H1 (cell line): ENCODE measurements at regions not wholly inside any gene's neighbourhood (a gene's known extent, or its start where the extent isn't known, plus 50 kb on each side); places are given as distances from the start of the nearest gene placed in this dataset.

Experiments used
- CTCF ChIA-PET: fragments of 300-600 bp; sonication (Branson Sonifier 250); formaldehyde crosslinking; loops from one replicate; lab custom pipeline; 2021; ENCODE audit not compliant: partially characterized antibody; lab: Charles Lee
- POLR2A ChIA-PET: fragments of 300-600 bp; sonication (Branson Sonifier 250); formaldehyde crosslinking; loops from one replicate; lab custom pipeline; 2021; ENCODE audit warnings: inconsistent platforms; ENCODE audit not compliant: partially characterized antibody; lab: Charles Lee
- DNase-seq, 2 experiments: peaks; one replicate each; pipeline versions ENCODE4 v3.0.0 to v3.0.0-alpha.2; 2010 to 2022; ENCODE audit warnings: low spot score in 2 of 2, low read depth in 1 of 2, mixed read lengths in 1 of 2
- FAIRE-seq: peaks from 2 replicates; lab custom pipeline; 2011; peaks lifted over from hg19 to GRCh38; lab: Jason Lieb, UNC
- H2AFZ ChIP-seq: 2 replicates; pipeline ENCODE4 v1.8.1; 2012; ENCODE audit warnings: low read length, inconsistent platforms
- H2AK5ac ChIP-seq: 2 replicates; pipeline ENCODE4 v1.6.1; 2013; ENCODE audit warnings: low read depth, low read length
- H2BK120ac ChIP-seq: replicated peaks from 2 replicates; pipeline ENCODE3; 2013; ENCODE audit warnings: low read depth, low read length, inconsistent platforms
- H2BK12ac ChIP-seq: 2 replicates; pipeline ENCODE4 v1.6.1; 2013; ENCODE audit warnings: low read depth, low read length
- H2BK15ac ChIP-seq: 2 replicates; pipeline ENCODE4 v1.6.1; 2013; ENCODE audit warnings: low read length
- H2BK20ac ChIP-seq: 2 replicates; pipeline ENCODE4 v1.6.1; 2013; ENCODE audit warnings: low read length
- H2BK5ac ChIP-seq: 2 replicates; pipeline ENCODE4 v1.6.1; 2013; ENCODE audit warnings: low read depth, low read length
- H3K14ac ChIP-seq: 2 replicates; pipeline ENCODE4 v1.6.1; 2013; ENCODE audit warnings: inconsistent platforms; ENCODE audit not compliant: insufficient read length
- H3K18ac ChIP-seq: 2 replicates; pipeline ENCODE4 v1.6.1; 2013; ENCODE audit warnings: low read length; ENCODE audit errors: extremely low read depth
- H3K23ac ChIP-seq: 2 replicates; pipeline ENCODE4 v1.6.1; 2013; ENCODE audit warnings: inconsistent platforms; ENCODE audit not compliant: insufficient read length
- H3K23me2 ChIP-seq: 2 replicates; pipeline ENCODE4 v1.6.1; 2013; ENCODE audit warnings: low read depth, low read length
- H3K27ac ChIP-seq: 2 replicates; pipeline ENCODE4 v1.6.1; 2011; ENCODE audit warnings: low read depth, low read length, inconsistent platforms
- H3K27me3 ChIP-seq, 4 experiments: replicated peaks in 1 of 4; 1 replicate in 1 of 4; 2 replicates in 3 of 4; pipeline versions ENCODE4 v1.6.1 to v1.8.1; 2011 to 2013; ENCODE audit warnings: low read length in 3 of 4, mild to moderate bottlenecking in 3 of 4, inconsistent platforms in 2 of 4, mixed read lengths in 2 of 4, moderate library complexity in 1 of 4; ENCODE audit not compliant: control insufficient read depth in 3 of 4, insufficient read depth in 3 of 4; ENCODE audit errors: extremely low read depth in 1 of 4
- H3K36me3 ChIP-seq, 4 experiments: 2 replicates each; pipeline versions ENCODE4 v1.6.1 to v1.8.1; 2011 to 2013; ENCODE audit warnings: mild to moderate bottlenecking in 4 of 4, low read length in 3 of 4, moderate library complexity in 2 of 4, control low read depth in 1 of 4, inconsistent platforms in 1 of 4; ENCODE audit not compliant: insufficient read depth in 4 of 4, control insufficient read depth in 2 of 4
- H3K4ac ChIP-seq: replicated peaks from 2 replicates; pipeline ENCODE3; 2013; ENCODE audit warnings: low read length, low read depth, mixed read lengths, inconsistent platforms; ENCODE audit not compliant: insufficient read length
- H3K4me1 ChIP-seq, 4 experiments: replicated peaks in 1 of 4; 1 replicate in 1 of 4; 2 replicates in 3 of 4; pipeline versions ENCODE4 v1.6.1 to v1.8.1; 2011 to 2013; ENCODE audit warnings: low read length in 3 of 4, inconsistent platforms in 2 of 4, mixed read lengths in 1 of 4; ENCODE audit not compliant: insufficient read depth in 4 of 4, control insufficient read depth in 3 of 4
- H3K4me2 ChIP-seq, 2 experiments: 2 replicates each; pipeline versions ENCODE4 v1.6.1 to v1.8.1; 2011 to 2013; ENCODE audit warnings: low read depth in 2 of 2, low read length in 2 of 2, control low read depth in 1 of 2, inconsistent platforms in 1 of 2, mild to moderate bottlenecking in 1 of 2; ENCODE audit not compliant: insufficient read depth in 1 of 2
- H3K4me3 ChIP-seq, 4 experiments: fragments of 200-600, 300-600 bp in 1 of 4; sonication (generic), shearing (Covaris generic), sonication (Bioruptor Twin) in 1 of 4; 2 replicates each; pipeline versions ENCODE4 v1.5.1 to v1.8.1; 2011 to 2016; ENCODE audit warnings: low read length in 4 of 4, low read depth in 3 of 4, control low read depth in 2 of 4, inconsistent platforms in 2 of 4, mild to moderate bottlenecking in 2 of 4, mixed read lengths in 1 of 4, moderate library complexity in 1 of 4; ENCODE audit not compliant: insufficient read depth in 2 of 4; ENCODE audit errors: extremely low read depth in 1 of 4
- H3K56ac ChIP-seq: replicated peaks from 2 replicates; pipeline ENCODE3; 2013; ENCODE audit warnings: low read depth, mild to moderate bottlenecking, mixed read lengths, low read length, inconsistent platforms; ENCODE audit not compliant: insufficient read length
- H3K79me1 ChIP-seq: 2 replicates; pipeline ENCODE4 v1.6.1; 2013; ENCODE audit warnings: low read depth, low read length, control low read depth
- H3K79me2 ChIP-seq, 2 experiments: 2 replicates each; pipeline versions ENCODE4 v1.6.1 to v1.8.1; 2012 to 2013; ENCODE audit warnings: low read length in 2 of 2, mild to moderate bottlenecking in 2 of 2, inconsistent platforms in 1 of 2; ENCODE audit not compliant: insufficient read depth in 2 of 2, control insufficient read depth in 1 of 2
- H3K9ac ChIP-seq, 4 experiments: replicated peaks in 1 of 4; 1 replicate in 1 of 4; 2 replicates in 3 of 4; pipeline versions ENCODE4 v1.6.1 to v1.8.1; 2011 to 2013; ENCODE audit warnings: low read depth in 3 of 4, low read length in 3 of 4, control low read depth in 2 of 4, mild to moderate bottlenecking in 2 of 4, moderate library complexity in 2 of 4, inconsistent platforms in 1 of 4; ENCODE audit errors: extremely low read depth in 1 of 4
- H3K9me3 ChIP-seq, 2 experiments: 2 replicates each; pipeline versions ENCODE4 v1.6.1 to v1.8.1; 2012 to 2013; ENCODE audit warnings: mild to moderate bottlenecking in 2 of 2, moderate library complexity in 2 of 2, control low read depth in 1 of 2, inconsistent platforms in 1 of 2, low read depth in 1 of 2, low read length in 1 of 2, mixed read lengths in 1 of 2; ENCODE audit not compliant: insufficient read depth in 2 of 2
- H4K20me1 ChIP-seq, 2 experiments: replicated peaks in 1 of 2; 2 replicates each; pipeline versions ENCODE3 to v1.8.1; 2011 to 2013; ENCODE audit warnings: inconsistent platforms in 2 of 2, low read length in 2 of 2, mild to moderate bottlenecking in 1 of 2; ENCODE audit not compliant: insufficient read depth in 2 of 2, control insufficient read depth in 1 of 2
- H4K5ac ChIP-seq: 2 replicates; pipeline ENCODE4 v1.6.1; 2013; ENCODE audit warnings: low read length, low read depth, mixed read lengths, inconsistent platforms; ENCODE audit not compliant: insufficient read length
- H4K8ac ChIP-seq: 2 replicates; pipeline ENCODE4 v1.8.0; 2013; ENCODE audit warnings: mild to moderate bottlenecking, moderate library complexity, low read length, inconsistent platforms; ENCODE audit not compliant: insufficient read depth; ENCODE audit errors: extremely low read depth
- H4K91ac ChIP-seq: replicated peaks from 2 replicates; pipeline ENCODE3; 2013; ENCODE audit warnings: low read length, mixed read lengths, inconsistent platforms; ENCODE audit not compliant: insufficient read length
- BRCA1 ChIP-seq: IDR thresholded peaks from 2 replicates; pipeline ENCODE4 v1.6.1; 2012; ENCODE audit warnings: low read depth, low read length, improper control_type of control experiment
- CHD2 ChIP-seq: IDR thresholded peaks from 2 replicates; pipeline ENCODE4 v1.6.1; 2012; ENCODE audit warnings: low read length, improper control_type of control experiment
- CTBP2 ChIP-seq: IDR thresholded peaks from 2 replicates; pipeline ENCODE4 v1.7.0; 2011; ENCODE audit warnings: borderline replicate concordance, mild to moderate bottlenecking, moderate library complexity, mixed read lengths, low read length; ENCODE audit not compliant: insufficient read depth, insufficient read length
- HDAC2 ChIP-seq, 2 experiments: fragments of 300-600 bp in 1 of 2; sonication (generic) in 1 of 2; IDR thresholded peaks; 2 replicates each; pipeline ENCODE4 v1.6.1; 2011 to 2012; ENCODE audit warnings: low read depth in 2 of 2, low read length in 2 of 2, mild to moderate bottlenecking in 2 of 2, moderate library complexity in 2 of 2, borderline replicate concordance in 1 of 2, inconsistent platforms in 1 of 2
- JUN ChIP-seq: IDR thresholded peaks from 2 replicates; pipeline ENCODE4 v1.6.1; 2011; ENCODE audit warnings: low read depth, mild to moderate bottlenecking, improper control_type of control experiment, low read length
- KDM1A ChIP-seq: fragments of 200-600, 300-600 bp; sonication (generic); IDR thresholded peaks from 2 replicates; pipeline ENCODE4 v1.7.1; 2016; ENCODE audit warnings: mild to moderate bottlenecking, low read length, borderline replicate concordance
- KDM4A ChIP-seq: IDR thresholded peaks from one replicate; pipeline ENCODE4 v1.7.1; 2012; ENCODE audit warnings: low read depth, mild to moderate bottlenecking, moderate library complexity, low read length, inconsistent platforms; ENCODE audit not compliant: severe bottlenecking
- NRF1 ChIP-seq: IDR thresholded peaks from 2 replicates; pipeline ENCODE4 v1.6.1; 2011; ENCODE audit warnings: mild to moderate bottlenecking, low read depth, low read length, improper control_type of control experiment
- RNF2 ChIP-seq: fragments of 200-900, 300-1000 bp; sonication (generic); IDR thresholded peaks from 2 replicates; pipeline ENCODE4 v1.7.1; 2016; ENCODE audit warnings: borderline replicate concordance, low read depth, mild to moderate bottlenecking, antibody characterized with exemption, low read length; ENCODE audit not compliant: poor library complexity, severe bottlenecking; ENCODE audit errors: missing control alignments
- SIN3A ChIP-seq, 2 experiments: IDR thresholded peaks in 1 of 2; conservative IDR thresholded peaks in 1 of 2; 2 replicates each; pipeline ENCODE4 v1.6.1; 2011 to 2012; ENCODE audit warnings: low read length in 2 of 2, improper control_type of control experiment in 1 of 2, low read depth in 1 of 2, mild to moderate bottlenecking in 1 of 2
- SP4 ChIP-seq: IDR thresholded peaks from 2 replicates; pipeline ENCODE4 v1.6.1; 2012; ENCODE audit warnings: low read length, inconsistent platforms
- WGBS, 2 experiments: shearing (Covaris generic) in 1 of 2; methylation state at CpG; one replicate each; pipeline versions ENCODE4 v1.1.6 to v1.1.7; 2013 to 2015; ENCODE audit warnings: low lambda C conversion rate in 2 of 2, mixed read lengths in 2 of 2, inconsistent platforms in 1 of 2, low coverage in 1 of 2, missing lambda C conversion rate in 1 of 2; ENCODE audit not compliant: insufficient replicate concordance in 2 of 2, insufficient coverage in 1 of 2, insufficient read length in 1 of 2; ENCODE audit errors: extremely low coverage in 1 of 2, missing lambda C conversion rate in 1 of 2; 5-methylcytosine and 5-hydroxymethylcytosine counted together
- TF ChIP-seq, protein P1 (sequence below): IDR thresholded peaks from 2 replicates; pipeline ENCODE4 v1.6.1; 2011; ENCODE audit warnings: low read depth, mild to moderate bottlenecking, low read length; ENCODE audit not compliant: insufficient read depth
- TF ChIP-seq, protein P2 (sequence below): IDR thresholded peaks from 2 replicates; pipeline ENCODE4 v1.6.1; 2012; ENCODE audit warnings: inconsistent platforms

DNA sequence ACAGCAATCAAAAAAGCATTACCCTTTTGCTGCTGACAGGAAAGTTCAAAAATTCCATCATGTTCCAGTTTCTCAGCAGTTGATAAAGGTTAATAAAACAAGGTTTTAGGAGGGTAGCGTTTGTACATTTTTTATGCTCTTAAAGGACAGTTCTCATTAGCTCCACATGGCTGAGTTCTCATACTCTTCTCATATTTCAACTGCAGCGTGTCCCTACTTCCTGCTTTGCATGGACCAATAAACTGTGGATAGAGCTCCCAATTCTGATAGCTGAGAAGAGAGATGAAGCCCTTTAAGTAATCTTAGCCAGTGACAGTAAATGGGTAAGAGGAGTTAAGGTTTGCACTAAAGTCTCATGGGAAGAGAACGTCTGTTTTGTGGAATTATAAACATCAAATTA, 53.5 kb downstream of the SPANXA2 start:
- no peaks in the 10 kb centered on the region for H3K79me1 ChIP-seq
- H2AK5ac ChIP-seq: no peak overlapping the region
- H3K23me2 ChIP-seq: no peaks in the 10 kb centered on the region
- H3K4me2 ChIP-seq: no peak overlapping the region
- no peaks in the 10 kb centered on the region for H3K9me3 ChIP-seq
- DNase-seq: no peak
- no peak overlapping the region for H2BK12ac ChIP-seq
- H3K4me3 ChIP-seq: no peak overlapping the region
- H2BK15ac ChIP-seq: no peak overlapping the region
- H3K79me2 ChIP-seq: no peaks in the 10 kb centered on the region
- no peak overlapping the region for H2BK5ac ChIP-seq
- ChIA-PET CTCF (no interaction called here), POLR2A (no interaction called here)
- no peak overlapping the region for H3K9ac ChIP-seq
- H3K4ac ChIP-seq: no peak overlapping the region
- no peak overlapping the region for H3K56ac ChIP-seq
- 100% methylated on average over 2 of the region's 3 CpGs; no CpG with 5 or more reads in 1 of the 2 experiments for WGBS, 2 experiments
- no peaks in the 10 kb centered on the region for H4K20me1 ChIP-seq
- H3K14ac ChIP-seq: no peak overlapping the region
- H3K23ac ChIP-seq: no peak overlapping the region
- no peaks in the 10 kb centered on the region for H3K36me3 ChIP-seq
- H2BK120ac ChIP-seq: no peak overlapping the region
- H3K27me3 ChIP-seq: no peaks in the 10 kb centered on the region
- H2AFZ ChIP-seq: no peak overlapping the region
- peak; percentile 68 for FAIRE-seq
- no peak overlapping the region for H4K91ac ChIP-seq
- no peak overlapping the region for H4K8ac ChIP-seq
- no peaks in the 10 kb centered on the region for H3K4me1 ChIP-seq
- no peak overlapping the region for H4K5ac ChIP-seq
- no peak overlapping the region for H3K18ac ChIP-seq
- no peak overlapping the region for H3K27ac ChIP-seq
- no peak overlapping the region for H2BK20ac ChIP-seq
- no peak for TF ChIP-seq KDM4A
- no peak for TF ChIP-seq JUN
- TF ChIP-seq, protein P1, sequence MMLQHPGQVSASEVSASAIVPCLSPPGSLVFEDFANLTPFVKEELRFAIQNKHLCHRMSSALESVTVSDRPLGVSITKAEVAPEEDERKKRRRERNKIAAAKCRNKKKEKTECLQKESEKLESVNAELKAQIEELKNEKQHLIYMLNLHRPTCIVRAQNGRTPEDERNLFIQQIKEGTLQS: no peak
- no peak for TF ChIP-seq CHD2
- TF ChIP-seq, protein P2, sequence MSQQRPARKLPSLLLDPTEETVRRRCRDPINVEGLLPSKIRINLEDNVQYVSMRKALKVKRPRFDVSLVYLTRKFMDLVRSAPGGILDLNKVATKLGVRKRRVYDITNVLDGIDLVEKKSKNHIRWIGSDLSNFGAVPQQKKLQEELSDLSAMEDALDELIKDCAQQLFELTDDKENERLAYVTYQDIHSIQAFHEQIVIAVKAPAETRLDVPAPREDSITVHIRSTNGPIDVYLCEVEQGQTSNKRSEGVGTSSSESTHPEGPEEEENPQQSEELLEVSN: no peak
- no peak for TF ChIP-seq SP4
- TF ChIP-seq CTBP2: no peak
- TF ChIP-seq SIN3A (conservative IDR thresholded peaks at IDR 0.05 in 1 of 2, IDR thresholded peaks at IDR 0.05 in 1 of 2; ENCODE audit: low read depth in 1 of 2, low read length in 2 of 2): no peak
- no peak for TF ChIP-seq RNF2
- TF ChIP-seq HDAC2 (IDR thresholded peaks at IDR 0.05; ENCODE audit: borderline replicate concordance in 1 of 2, low read depth in 2 of 2, low read length in 2 of 2): no peak
- TF ChIP-seq NRF1: no peak
- TF ChIP-seq BRCA1: no peak
- no peak for TF ChIP-seq KDM1A
